ENCODE measurements at regions not wholly inside any gene's neighbourhood (a gene's known extent, or its start where the extent isn't known, plus 50 kb on each side); places are given as distances from the start of the nearest gene placed in this dataset.

GRCh38 chr4:142922720-142923119 is 76.6 kb upstream of the INPP4B start:
- ChIA-PET CTCF (interaction anchor here (0.8 to 2.0 kb wide), 3 partner anchors 9 to 12 kb away, joined by 3 to 6 read pairs (median 3); no protein-coding TSS in a partner anchor), POLR2A (no interaction called here)
- DNase-seq (ENCODE audit: extremely low spot score), result no peak
- no peak for TF ChIP-seq CTCF (IDR thresholded peaks at IDR 0.05; ENCODE audit: control extremely low read depth, extremely low read depth, low read depth, missing control alignments)

- no peak for DNase-seq (ENCODE audit: extremely low spot score)
- ChIA-PET POLR2A (no interaction called here), CTCF (interaction anchor here (1.6 to 2.0 kb wide), 2 partner anchors 10 to 13 kb away, joined by 3 to 6 read pairs; no protein-coding TSS in a partner anchor)
- TF ChIP-seq CTCF (IDR thresholded peaks at IDR 0.05; ENCODE audit: control extremely low read depth, extremely low read depth, low read depth, missing control alignments), result no peak
These were observed 77.5 kb upstream of the INPP4B start for GRCh38 chr4:142923619-142924018.

- ChIA-PET CTCF (no interaction called here), POLR2A (no interaction called here)
- TF ChIP-seq CTCF (IDR thresholded peaks at IDR 0.05; ENCODE audit: control extremely low read depth, extremely low read depth, low read depth, missing control alignments), result no peak
- no peak for DNase-seq (ENCODE audit: extremely low spot score)
These were observed 79.1 kb upstream of the INPP4B start for GRCh38 chr4:142925161-142925560.

GRCh38 chr4:142927721-142928120 is 81.6 kb upstream of the INPP4B start:
- no peak for DNase-seq (ENCODE audit: extremely low spot score)
- CTCF ChIA-PET, result no interaction called here
- POLR2A ChIA-PET, result no interaction called here
- TF ChIP-seq CTCF (IDR thresholded peaks at IDR 0.05; ENCODE audit: control extremely low read depth, extremely low read depth, low read depth, missing control alignments), result no peak

- TF ChIP-seq CTCF (IDR thresholded peaks at IDR 0.05; ENCODE audit: control extremely low read depth, extremely low read depth, low read depth, missing control alignments), result no peak
- ChIA-PET CTCF (interaction anchor here (1.2 kb wide), 1 partner anchor 18 kb away, joined by 3 read pairs; no protein-coding TSS in a partner anchor), POLR2A (no interaction called here)
- DNase-seq (ENCODE audit: extremely low spot score), result no peak
These were observed 83.4 kb upstream of the INPP4B start for GRCh38 chr4:142929526-142929925.

- ChIA-PET POLR2A (no interaction called here), CTCF (no interaction called here)
- TF ChIP-seq CTCF (IDR thresholded peaks at IDR 0.05; ENCODE audit: control extremely low read depth, extremely low read depth, low read depth, missing control alignments), result no peak
- DNase-seq (ENCODE audit: extremely low spot score), result no peak
These were observed 87.1 kb upstream of the INPP4B start for GRCh38 chr4:142933207-142933606.

Measured in GM10248 (cell line).